GM18505 (cell line): ENCODE measurements at regions not wholly inside any gene's neighbourhood (a gene's known extent, or its start where the extent isn't known, plus 50 kb on each side); places are given as distances from the start of the nearest gene placed in this dataset.

Source experiments
- ATAC-seq: cut with Tn5 transposase; IDR thresholded peaks from one replicate; pipeline ENCODE4 v1.9.1; 2021; ENCODE audit not compliant: unreplicated experiment
- POLR2A ChIP-seq: IDR thresholded peaks from 4 replicates; pipeline ENCODE4 v1.6.1; 2011; ENCODE audit warnings: borderline replicate concordance; ENCODE audit not compliant: insufficient read depth, insufficient read length; ENCODE audit errors: extremely low read depth

DNA sequence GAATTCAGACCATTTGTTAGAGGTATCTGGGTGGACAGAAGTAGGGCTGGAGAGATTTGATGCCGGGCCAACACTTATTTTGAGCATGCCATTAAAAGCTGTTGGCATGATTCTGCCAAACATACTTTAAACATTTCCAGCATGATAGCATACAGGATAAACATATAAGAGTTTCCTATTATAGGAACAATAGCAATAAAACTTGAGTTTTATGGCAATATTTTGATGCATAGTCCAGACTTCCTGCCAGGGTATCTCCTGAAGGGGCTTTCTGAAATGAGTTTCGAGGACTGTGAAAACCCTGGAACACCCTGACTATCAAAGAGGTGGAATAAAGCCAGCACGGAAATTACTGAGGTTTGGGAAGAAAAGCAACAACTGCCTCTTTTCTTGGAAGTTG, 1398.0 kb upstream of the NXPH2 start:
- ATAC-seq, result no peak
- TF ChIP-seq POLR2A, result no peak

GRCh38 chr2:140177086-140177485, 1396.9 kb upstream of the NXPH2 start:
- no peak for ATAC-seq

DNA sequence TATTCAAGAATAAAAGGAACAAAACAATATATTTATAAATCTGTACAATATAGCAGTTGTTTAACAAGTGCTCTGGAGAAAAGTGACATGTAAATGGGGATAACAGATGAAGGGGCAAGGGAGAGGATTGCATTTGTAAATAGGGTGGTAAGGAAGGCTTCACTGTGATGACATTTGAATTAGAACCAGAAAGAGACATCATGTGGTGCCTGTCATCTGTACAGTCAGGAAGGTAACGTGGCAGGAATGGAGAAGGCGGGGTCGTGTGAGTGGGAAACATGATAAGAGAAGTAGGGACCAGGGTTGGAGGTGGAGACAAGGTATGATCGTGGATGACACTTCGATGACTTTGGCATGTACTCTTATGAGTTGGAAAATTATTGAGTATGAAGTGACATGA, 1393.6 kb upstream of the NXPH2 start:
- no peak for TF ChIP-seq POLR2A
- no peak for ATAC-seq

More at GRCh38 chr2:140177086-140177485, 1396.9 kb upstream of the NXPH2 start:
- no peak for TF ChIP-seq POLR2A

DNA sequence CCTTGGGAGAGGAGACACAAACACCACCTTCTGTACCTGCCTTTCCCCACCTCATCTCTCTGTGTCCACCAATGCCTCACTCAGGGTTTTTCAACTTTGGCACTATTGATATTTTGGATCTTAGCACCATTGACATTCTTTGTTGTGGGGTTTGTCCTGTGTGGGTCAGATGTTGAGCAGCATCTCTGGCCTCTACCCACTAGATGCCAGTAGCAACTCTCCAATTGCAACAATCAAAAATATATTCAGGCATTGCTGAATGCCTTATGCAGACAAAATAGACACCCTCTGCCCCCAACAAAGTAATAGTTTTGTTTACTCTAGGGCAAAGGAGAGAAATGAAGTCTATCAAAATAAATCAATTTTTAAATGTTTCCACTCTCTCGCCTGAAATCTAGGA, 1384.3 kb upstream of the NXPH2 start:
- no peak for ATAC-seq
- TF ChIP-seq POLR2A, result no peak

DNA sequence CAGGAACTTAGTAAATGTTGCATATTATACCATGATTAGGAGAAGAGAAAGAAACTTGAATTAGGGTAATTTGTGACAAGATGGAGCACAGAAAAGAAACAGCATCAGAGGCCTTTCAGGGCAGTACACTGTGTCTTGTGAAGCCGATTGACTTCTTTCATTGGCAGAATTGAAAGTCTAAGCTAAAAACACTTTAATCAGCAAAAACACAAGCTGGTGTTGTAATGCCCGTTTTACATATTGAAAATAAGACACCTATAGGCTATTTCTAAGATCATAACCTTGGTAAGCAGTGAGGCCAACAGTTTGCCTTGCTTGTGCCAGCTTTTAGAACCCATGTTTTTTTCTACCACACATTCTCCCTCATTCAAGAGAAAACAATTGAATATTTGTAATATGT, 1378.1 kb upstream of the NXPH2 start:
- no peak for TF ChIP-seq POLR2A
- ATAC-seq, result no peak

DNA sequence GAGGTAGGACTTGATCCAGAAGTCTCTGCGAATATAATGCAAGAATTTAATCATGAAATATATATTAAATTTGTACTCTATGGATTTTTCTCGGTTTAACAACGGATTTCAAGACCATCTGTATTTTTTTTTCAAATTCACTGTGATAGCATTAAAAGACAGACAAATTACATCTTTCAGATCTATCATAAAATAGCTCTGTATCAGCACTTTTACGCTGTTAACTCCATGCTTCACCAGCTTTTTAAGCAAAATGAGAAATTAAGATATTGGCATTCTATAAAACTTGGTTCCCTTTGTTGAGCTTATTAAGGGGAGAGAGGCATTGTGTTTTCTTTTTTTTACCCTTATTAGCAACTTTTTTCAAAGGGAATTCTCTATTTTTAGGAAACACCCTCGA, 1377.6 kb upstream of the NXPH2 start:
- no peak for ATAC-seq
- TF ChIP-seq POLR2A, result no peak

GRCh38 chr2:140154706-140155105, 1374.5 kb upstream of the NXPH2 start:
- ATAC-seq, result no peak
- TF ChIP-seq POLR2A, result no peak

DNA sequence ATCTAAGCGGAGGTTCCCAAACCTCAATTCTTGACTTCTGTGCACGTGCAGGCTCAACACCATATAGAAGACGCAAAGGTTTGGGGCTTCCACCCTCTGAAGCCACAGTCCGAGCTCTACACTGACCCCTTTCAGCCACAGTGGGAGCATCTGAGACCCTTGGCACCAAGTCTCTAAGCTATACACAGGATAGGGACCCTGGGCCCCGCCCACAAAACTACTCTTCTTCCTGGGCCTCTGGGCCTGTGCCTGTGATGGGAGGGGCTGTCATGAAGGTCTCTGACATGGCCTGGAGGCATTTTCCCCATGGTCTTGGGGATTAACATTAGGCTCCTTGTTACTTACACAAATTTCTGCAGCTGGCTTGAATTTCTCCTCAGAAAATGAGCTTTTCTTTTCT, 1374.1 kb upstream of the NXPH2 start:
- no peak for ATAC-seq
- TF ChIP-seq POLR2A, result no peak

DNA sequence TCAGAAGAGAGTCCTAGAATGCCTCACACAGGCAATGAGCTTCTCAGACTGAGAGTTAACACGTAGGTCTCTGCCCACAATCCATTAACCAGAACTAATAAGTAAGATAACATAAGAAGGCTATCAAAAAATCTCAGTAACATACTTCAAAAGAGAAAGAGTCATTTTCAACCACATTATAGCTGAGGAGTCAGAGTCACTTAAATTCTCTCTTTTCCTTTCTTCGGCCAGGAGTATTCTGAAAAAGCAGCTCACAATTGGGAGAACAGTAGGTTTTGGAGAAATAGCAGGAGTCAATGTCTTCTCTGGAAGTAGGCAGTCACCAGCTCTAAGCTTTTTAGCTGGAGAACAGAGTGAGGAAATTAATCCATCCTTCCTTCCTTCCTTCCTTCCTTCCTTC, 1364.4 kb upstream of the NXPH2 start:
- TF ChIP-seq POLR2A, result no peak
- ATAC-seq, result no peak

DNA sequence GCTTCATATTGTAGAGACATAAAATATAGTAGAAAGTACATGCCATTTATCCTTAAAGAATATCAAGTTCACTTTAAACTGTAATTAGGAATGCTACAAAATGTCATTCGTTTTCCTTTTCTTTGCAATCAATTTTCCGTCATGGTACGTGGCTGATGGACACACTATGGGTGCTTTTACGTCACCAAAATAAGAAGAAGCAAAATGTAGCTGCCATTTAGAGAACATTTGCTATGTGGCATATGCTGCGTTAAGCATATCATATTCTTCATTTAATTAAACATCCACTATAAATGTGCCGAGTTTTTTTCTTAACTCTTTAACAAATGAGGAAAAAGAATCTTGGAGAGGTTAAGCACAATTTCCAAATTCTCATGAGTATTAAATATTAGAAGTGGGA, 1358.5 kb upstream of the NXPH2 start:
- no peak for ATAC-seq

DNA sequence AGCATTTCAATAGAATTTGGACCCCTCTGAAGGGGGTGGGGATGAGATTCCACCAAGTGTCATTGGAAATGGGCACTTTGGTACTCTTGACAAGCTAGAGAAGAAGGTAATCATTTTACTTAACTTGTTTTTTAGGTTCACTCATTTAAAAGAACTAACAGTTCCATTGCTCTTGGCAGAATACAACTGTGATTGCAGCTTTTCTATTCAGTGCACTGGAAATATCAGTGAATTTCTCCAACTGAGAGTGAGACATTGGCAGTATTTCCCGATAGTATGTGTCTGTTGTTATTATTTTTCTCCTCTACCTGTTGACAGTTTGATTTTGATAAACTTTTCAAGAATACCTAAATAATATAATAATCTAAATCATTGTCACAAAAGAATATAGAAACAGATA, 1356.7 kb upstream of the NXPH2 start:
- ATAC-seq, result no peak
- TF ChIP-seq POLR2A, result no peak

More for the DNA sequence above, 1358.5 kb upstream of the NXPH2 start:
- TF ChIP-seq POLR2A, result no peak

GRCh38 chr2:140136366-140136765, 1356.2 kb upstream of the NXPH2 start:
- TF ChIP-seq POLR2A, result no peak
- ATAC-seq, result no peak

DNA sequence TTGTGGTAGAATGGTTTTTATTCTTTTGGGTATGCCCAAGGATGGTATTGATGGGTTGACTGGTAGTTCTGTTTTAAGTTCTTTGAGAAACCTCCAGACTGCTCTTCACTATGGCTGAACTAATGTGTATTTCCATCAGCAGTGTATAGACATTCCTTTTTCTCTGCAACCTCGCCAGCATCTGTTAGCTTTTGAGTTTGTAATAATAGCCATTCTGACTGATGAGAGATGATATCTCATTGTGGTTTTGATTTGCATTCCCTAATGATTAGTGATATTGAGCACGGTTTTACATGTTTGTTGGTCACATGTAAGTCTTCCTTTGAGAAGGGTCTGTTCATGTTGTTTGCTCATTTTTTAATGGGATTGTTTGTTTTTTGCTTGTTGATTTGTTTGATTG, 1348.7 kb upstream of the NXPH2 start:
- ATAC-seq, result no peak
- no peak for TF ChIP-seq POLR2A

- TF ChIP-seq POLR2A, result no peak
- no peak for ATAC-seq
Measured at GRCh38 chr2:140122001-140122400, 1341.8 kb upstream of the NXPH2 start.

DNA sequence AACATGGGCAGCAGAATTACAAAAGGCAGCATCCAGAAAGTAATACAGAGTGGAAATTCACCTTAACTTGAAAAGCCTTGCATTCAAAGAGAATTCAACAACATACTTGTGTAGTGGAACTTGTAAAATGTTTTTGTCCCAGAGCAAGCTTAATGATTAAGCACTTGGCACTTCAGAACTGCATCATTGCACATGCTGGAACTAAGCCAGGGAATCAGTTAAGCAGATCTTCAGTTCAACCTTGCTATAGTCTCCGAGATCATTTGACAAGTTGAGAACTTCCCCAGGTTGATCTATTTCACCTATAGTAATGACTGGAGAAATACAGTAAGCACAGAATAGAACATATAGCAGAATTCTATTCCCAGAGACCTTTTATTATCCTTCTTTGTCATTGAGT, 1337.2 kb upstream of the NXPH2 start:
- TF ChIP-seq POLR2A, result no peak

More for the DNA sequence above, 1337.2 kb upstream of the NXPH2 start:
- no peak for ATAC-seq
